Endothelial cell of umbilical vein (primary cell): ENCODE measurements at regions not wholly inside any gene's neighbourhood (a gene's known extent, or its start where the extent isn't known, plus 50 kb on each side); places are given as distances from the start of the nearest gene placed in this dataset.

ENCODE experiments used
- BruUV-seq: library from RNA; stranded (reverse); fragments of 400-500 nt; replicated peaks from 2 replicates; lab custom pipeline; 2021; lab: Mats Ljungman, UMichigan
- CTCF ChIA-PET: fragments of 300-600, 350-600 bp; sonication (Branson Sonifier 250); formaldehyde crosslinking; loops from one replicate; lab custom pipeline; 2021; ENCODE audit warnings: antibody characterized with exemption, inconsistent platforms; lab: Charles Lee
- POLR2A ChIA-PET: fragments of 300-600, 350-600 bp; sonication (Branson Sonifier 250); formaldehyde crosslinking; loops from one replicate; lab custom pipeline; 2021; ENCODE audit warnings: antibody characterized with exemption, inconsistent platforms; lab: Charles Lee
- DNase-seq: peaks from one replicate; pipeline ENCODE4 v3.0.0-alpha.2; 2011; ENCODE audit warnings: low read depth, low spot score
- FAIRE-seq: peaks from 2 replicates; lab custom pipeline; 2011; peaks lifted over from hg19 to GRCh38; lab: Jason Lieb, UNC
- H2AFZ ChIP-seq: 2 replicates; pipeline ENCODE4 v1.6.0; 2012; ENCODE audit warnings: low read depth, low read length, control low read depth, inconsistent platforms
- H3K27ac ChIP-seq: 2 replicates; pipeline ENCODE4 v1.5.1; 2011; ENCODE audit warnings: low read depth, mild to moderate bottlenecking, control low read depth, low read length, moderate library complexity; ENCODE audit not compliant: insufficient read depth
- H3K27me3 ChIP-seq, 2 experiments: 2 replicates each; pipeline versions ENCODE4 v1.6.0 to v1.6.1; 2011; ENCODE audit warnings: low read length in 2 of 2, mixed read lengths in 1 of 2; ENCODE audit not compliant: control insufficient read depth in 2 of 2, insufficient read depth in 2 of 2
- H3K36me3 ChIP-seq, 2 experiments: 2 replicates in 1 of 2; 3 replicates in 1 of 2; pipeline ENCODE4 v1.5.1; 2011; ENCODE audit warnings: low read length in 2 of 2, mild to moderate bottlenecking in 1 of 2, moderate library complexity in 1 of 2; ENCODE audit not compliant: control insufficient read depth in 2 of 2, insufficient read depth in 2 of 2; ENCODE audit errors: extremely low read depth in 1 of 2
- H3K4me1 ChIP-seq: 3 replicates; pipeline ENCODE4 v1.5.1; 2011; ENCODE audit warnings: mild to moderate bottlenecking, low read length; ENCODE audit not compliant: control insufficient read depth, insufficient read depth; ENCODE audit errors: extremely low read depth
- H3K4me2 ChIP-seq: 2 replicates; pipeline ENCODE4 v1.6.1; 2011; ENCODE audit warnings: low read length, control low read depth, mixed read lengths; ENCODE audit not compliant: insufficient read depth
- H3K4me3 ChIP-seq, 3 experiments: fragments of 200-600 bp in 1 of 3; sonication (generic), shearing (Covaris generic) in 1 of 3; replicated peaks in 1 of 3; 2 replicates each; pipeline ENCODE4 v1.5.1; 2011 to 2016; ENCODE audit warnings: control low read depth in 3 of 3, low read length in 3 of 3, mild to moderate bottlenecking in 2 of 3, inconsistent platforms in 1 of 3, low read depth in 1 of 3, moderate library complexity in 1 of 3; ENCODE audit not compliant: insufficient read depth in 1 of 3
- H3K79me2 ChIP-seq: 2 replicates; pipeline ENCODE4 v1.6.0; 2012; ENCODE audit warnings: low read length, inconsistent platforms; ENCODE audit not compliant: control insufficient read depth, insufficient read depth
- H3K9ac ChIP-seq: replicated peaks from 2 replicates; pipeline ENCODE3; 2011; ENCODE audit warnings: low read length, control low read depth; ENCODE audit not compliant: insufficient read depth; ENCODE audit errors: extremely low read depth
- H3K9me1 ChIP-seq: replicated peaks from 3 replicates; pipeline ENCODE4 v1.6.0; 2011; ENCODE audit warnings: mild to moderate bottlenecking, low read length; ENCODE audit not compliant: control insufficient read depth, insufficient read depth; ENCODE audit errors: extremely low read depth
- H3K9me3 ChIP-seq: replicated peaks from 2 replicates; pipeline ENCODE4 v1.5.1; 2012; ENCODE audit warnings: low read length, inconsistent platforms; ENCODE audit not compliant: control insufficient read depth, insufficient read depth
- H4K20me1 ChIP-seq: replicated peaks from 2 replicates; pipeline ENCODE3; 2011; ENCODE audit warnings: mild to moderate bottlenecking, low read length; ENCODE audit not compliant: control insufficient read depth, insufficient read depth; ENCODE audit errors: extremely low read depth
- CTCF ChIP-seq, 2 donors: IDR thresholded peaks; 1 replicate in 1 of 2; 2 replicates in 1 of 2; pipeline ENCODE4 v1.5.1; 2011; ENCODE audit warnings: low read length in 2 of 2, mild to moderate bottlenecking in 2 of 2, moderate library complexity in 2 of 2, control low read depth in 1 of 2, inconsistent platforms in 1 of 2, low read depth in 1 of 2; ENCODE audit not compliant: insufficient read depth in 1 of 2; ENCODE audit errors: extremely low read depth in 1 of 2
- EZH2 ChIP-seq: IDR thresholded peaks from 2 replicates; pipeline ENCODE4 v1.6.1; 2012; ENCODE audit warnings: borderline replicate concordance, low read depth, mild to moderate bottlenecking, moderate library complexity, low read length, inconsistent platforms; ENCODE audit not compliant: severe bottlenecking
- FOS ChIP-seq: IDR thresholded peaks from 2 replicates; pipeline ENCODE4 v1.6.1; 2011; ENCODE audit warnings: mild to moderate bottlenecking, low read length, moderate library complexity, borderline replicate concordance; ENCODE audit not compliant: insufficient read depth
- GATA2 ChIP-seq: IDR thresholded peaks from 2 replicates; pipeline ENCODE4 v1.7.0; 2011; ENCODE audit warnings: low read depth, mild to moderate bottlenecking, moderate library complexity, mixed read lengths, low read length; ENCODE audit not compliant: insufficient read length, insufficient read depth
- JUN ChIP-seq: IDR thresholded peaks from 2 replicates; pipeline ENCODE4 v1.6.1; 2011; ENCODE audit warnings: borderline replicate concordance, low read depth; ENCODE audit not compliant: insufficient read length, insufficient read depth
- MYC ChIP-seq: IDR thresholded peaks from one replicate; pipeline ENCODE4 v1.6.1; 2011; ENCODE audit warnings: mild to moderate bottlenecking, low read depth, low read length
- POLR2A ChIP-seq: IDR thresholded peaks from 2 replicates; pipeline ENCODE4 v1.6.1; 2012; ENCODE audit warnings: low read depth, mild to moderate bottlenecking, control low read depth, low read length
- POLR2AphosphoS5 ChIP-seq: IDR thresholded peaks from 2 replicates; pipeline ENCODE4 v1.6.1; 2012; ENCODE audit warnings: low read depth, mild to moderate bottlenecking, control low read depth, low read length, moderate library complexity; ENCODE audit not compliant: insufficient read depth
- dilution Hi-C: fragments of 300-500 bp; cut with MboI; formaldehyde crosslinking; loops from one replicate; pipeline ENCODE4 v1.15.0; 2019; ENCODE audit warnings: low sequenced_read_pairs; ENCODE audit not compliant: extremely low pct_ligation_motif_present
- intact Hi-C: fragments of 100-400 bp; cut with micrococcal nuclease; formaldehyde crosslinking; loops from one replicate; pipeline ENCODE4 v1.10.0; 2022
- TF ChIP-seq, protein P1 (sequence below): IDR thresholded peaks from 2 replicates; pipeline ENCODE4 v1.6.1; 2011; ENCODE audit not compliant: insufficient read depth, insufficient read length

DNA sequence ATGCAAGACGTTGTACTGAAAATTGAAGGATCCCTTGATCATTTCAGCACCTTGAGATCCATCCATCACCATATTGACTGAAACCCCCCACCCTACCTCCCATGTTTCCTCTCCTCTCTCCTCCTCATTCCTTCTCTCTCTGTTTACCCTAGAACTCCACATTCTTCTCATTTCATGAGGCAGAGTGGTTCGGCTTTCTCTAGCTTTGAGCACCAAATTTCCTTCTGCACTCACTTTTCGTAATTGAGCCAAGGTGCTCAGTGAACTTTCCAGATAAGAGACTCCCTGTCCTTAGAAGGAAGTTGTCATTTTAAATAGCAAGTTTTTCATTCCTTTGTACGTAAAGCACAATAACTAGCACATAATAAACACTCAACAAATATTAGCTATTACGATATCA, 108.3 kb upstream of the SLC34A2 start:
- no peak overlapping the region for H3K4me2 ChIP-seq
- dilution Hi-C loops, result no loop called here
- no peak overlapping the region for H3K9ac ChIP-seq
- H3K4me3 ChIP-seq, result no peak overlapping the region
- BruUV-seq, result no TSS peak
- no peaks in the 10 kb centered on the region for H4K20me1 ChIP-seq
- H3K27me3 ChIP-seq, result no peaks in the 10 kb centered on the region
- intact Hi-C loops, result no loop called here
- H3K27ac ChIP-seq, result no peak overlapping the region
- no peaks in the 10 kb centered on the region for H3K4me1 ChIP-seq
- ChIA-PET POLR2A (no interaction called here), CTCF (interaction anchor here (1.0 kb wide), 1 partner anchor 16 kb away, joined by 3 read pairs; no protein-coding TSS in a partner anchor)
- no peaks in the 10 kb centered on the region for H3K36me3 ChIP-seq
- FAIRE-seq (no peak), DNase-seq (no peak)
- H3K9me3 ChIP-seq, result no peaks in the 10 kb centered on the region
- TF ChIP-seq POLR2AphosphoS5 (no peak), FOS (no peak), EZH2 (no peak), JUN (no peak), MYC (no peak), CTCF (IDR thresholded peaks at IDR 0.05; ENCODE audit: extremely low read depth in 1 of 2, insufficient read depth in 1 of 2, low read depth in 1 of 2, low read length in 2 of 2) (no peak), POLR2A (no peak), GATA2 (no peak)
- TF ChIP-seq, protein P1, sequence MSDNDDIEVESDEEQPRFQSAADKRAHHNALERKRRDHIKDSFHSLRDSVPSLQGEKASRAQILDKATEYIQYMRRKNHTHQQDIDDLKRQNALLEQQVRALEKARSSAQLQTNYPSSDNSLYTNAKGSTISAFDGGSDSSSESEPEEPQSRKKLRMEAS, result no peak
- H3K79me2 ChIP-seq, result no peaks in the 10 kb centered on the region
- H3K9me1 ChIP-seq, result no peaks in the 10 kb centered on the region
- H2AFZ ChIP-seq, result no peak overlapping the region
